ENCODE measurements at regions not wholly inside any gene's neighbourhood (a gene's known extent, or its start where the extent isn't known, plus 50 kb on each side); places are given as distances from the start of the nearest gene placed in this dataset.

GRCh38 chr6:148086843-148087242 is 255.8 kb upstream of the SASH1 start:
- intact Hi-C loops (cut with micrococcal nuclease) = no loop called here

- intact Hi-C loops (cut with micrococcal nuclease) = no loop called here
Measured at GRCh38 chr6:148087659-148088058, 255.0 kb upstream of the SASH1 start.

GRCh38 chr6:148090326-148090725 is 252.3 kb upstream of the SASH1 start:
- intact Hi-C loops (cut with micrococcal nuclease) = no loop called here

GRCh38 chr6:148091394-148091793 is 251.2 kb upstream of the SASH1 start:
- intact Hi-C loops (cut with micrococcal nuclease) = no loop called here

GRCh38 chr6:148103436-148103835 is 239.2 kb upstream of the SASH1 start:
- intact Hi-C loops (cut with micrococcal nuclease) = no loop called here

- intact Hi-C loops (cut with micrococcal nuclease) = no loop called here
Measured at GRCh38 chr6:148104131-148104530, 238.5 kb upstream of the SASH1 start.

GRCh38 chr6:148105695-148106094 is 236.9 kb upstream of the SASH1 start:
- intact Hi-C loops (cut with micrococcal nuclease) = no loop called here

GRCh38 chr6:148107911-148108310 is 234.7 kb upstream of the SASH1 start:
- intact Hi-C loops (cut with micrococcal nuclease) = no loop called here

GRCh38 chr6:148109732-148110131 is 232.9 kb upstream of the SASH1 start:
- intact Hi-C loops (cut with micrococcal nuclease) = no loop called here

GRCh38 chr6:148110925-148111324 is 231.7 kb upstream of the SASH1 start:
- intact Hi-C loops (cut with micrococcal nuclease) = no loop called here

- intact Hi-C loops (cut with micrococcal nuclease) = no loop called here
Measured at GRCh38 chr6:148112851-148113319, 229.8 kb upstream of the SASH1 start.

GRCh38 chr6:148116001-148116400 is 226.6 kb upstream of the SASH1 start:
- intact Hi-C loops (cut with micrococcal nuclease) = no loop called here

- intact Hi-C loops (cut with micrococcal nuclease) = no loop called here
Measured at GRCh38 chr6:148118244-148118643, 224.4 kb upstream of the SASH1 start.

- intact Hi-C loops (cut with micrococcal nuclease) = no loop called here
Measured at GRCh38 chr6:148128014-148128730, 214.5 kb upstream of the SASH1 start.

GRCh38 chr6:148134592-148134991 is 208.0 kb upstream of the SASH1 start:
- intact Hi-C loops (cut with micrococcal nuclease) = no loop called here

- intact Hi-C loops (cut with micrococcal nuclease) = no loop called here
Measured at GRCh38 chr6:148136586-148136985, 206.1 kb upstream of the SASH1 start.

- intact Hi-C loops (cut with micrococcal nuclease) = no loop called here
Measured at GRCh38 chr6:148137652-148138051, 205.0 kb upstream of the SASH1 start.

GRCh38 chr6:148138573-148138972 is 204.1 kb upstream of the SASH1 start:
- intact Hi-C loops (cut with micrococcal nuclease) = no loop called here

- intact Hi-C loops (cut with micrococcal nuclease) = no loop called here
Measured at GRCh38 chr6:148140772-148141557, 201.7 kb upstream of the SASH1 start.

- intact Hi-C loops (cut with micrococcal nuclease) = no loop called here
Measured at GRCh38 chr6:148142821-148143220, 199.8 kb upstream of the SASH1 start.

- intact Hi-C loops (cut with micrococcal nuclease) = loop anchor here (2.0 kb wide), 1 partner anchor 23 kb away; no protein-coding TSS in a partner anchor
Measured at GRCh38 chr6:148143771-148144170, 198.9 kb upstream of the SASH1 start.

GRCh38 chr6:148144917-148145521 is 197.6 kb upstream of the SASH1 start:
- intact Hi-C loops (cut with micrococcal nuclease) = loop anchor here (1.0 to 2.0 kb wide), 2 partner anchors 22 to 319 kb away; no protein-coding TSS in a partner anchor
